HEK293 (cell line): ENCODE measurements at regions not wholly inside any gene's neighbourhood (a gene's known extent, or its start where the extent isn't known, plus 50 kb on each side); places are given as distances from the start of the nearest gene placed in this dataset.

Source experiments
- CTCF ChIA-PET: fragments of 350-600 bp; formaldehyde crosslinking; extraction: SDS; loops from one replicate; lab custom pipeline; 2021; ENCODE audit warnings: antibody characterized with exemption; lab: Yijun Ruan, JAX
- POLR2A ChIA-PET: fragments of 300-600 bp; formaldehyde crosslinking; extraction: SDS; loops from one replicate; lab custom pipeline; 2020; ENCODE audit warnings: antibody characterized with exemption, inconsistent platforms; lab: Yijun Ruan, JAX
- H3K27ac ChIP-seq: fragments of 200-500 bp; sonication (Bioruptor generic); 2 replicates; pipeline ENCODE4 v1.5.1; 2014; ENCODE audit warnings: low read depth, low read length, control low read depth, inconsistent platforms; ENCODE audit errors: extremely low read depth
- H3K36me3 ChIP-seq, 2 experiments: fragments of 200-500 bp in 1 of 2; sonication (Bioruptor generic) in 1 of 2; 1 replicate in 1 of 2; 2 replicates in 1 of 2; pipeline ENCODE4 v1.5.1; 2014 to 2017; ENCODE audit warnings: inconsistent platforms in 2 of 2, low read length in 2 of 2; ENCODE audit not compliant: control insufficient read depth in 2 of 2, insufficient read depth in 1 of 2
- H3K4me1 ChIP-seq: fragments of 200-500 bp; sonication (Bioruptor generic); 2 replicates; pipeline ENCODE4 v1.5.1; 2014; ENCODE audit warnings: mild to moderate bottlenecking, low read length, inconsistent platforms; ENCODE audit not compliant: control insufficient read depth, insufficient read depth
- H3K4me3 ChIP-seq: 2 replicates; pipeline ENCODE4 v1.5.1; 2011; ENCODE audit warnings: low read depth, mild to moderate bottlenecking, control low read depth, low read length, moderate library complexity
- H3K9me3 ChIP-seq: fragments of 200-500 bp; sonication (Bioruptor generic); 2 replicates; pipeline ENCODE4 v1.5.1; 2014; ENCODE audit warnings: low read depth, low read length, inconsistent platforms; ENCODE audit not compliant: control insufficient read depth, insufficient read depth
- FEZF1 ChIP-seq: fragments of 450-650 bp; formaldehyde crosslinking; IDR thresholded peaks from 2 replicates; pipeline ENCODE4 v1.5.1; 2016; ENCODE audit warnings: missing biosample characterization, missing genetic modification characterization
- GFI1B ChIP-seq: fragments of 450-650 bp; formaldehyde crosslinking; IDR thresholded peaks from 2 replicates; pipeline ENCODE4 v1.5.1; 2016; ENCODE audit warnings: missing biosample characterization, missing genetic modification characterization
- INSM2 ChIP-seq: fragments of 450-650 bp; formaldehyde crosslinking; IDR thresholded peaks from 2 replicates; pipeline ENCODE4 v1.5.1; 2016; ENCODE audit warnings: missing biosample characterization, missing genetic modification characterization
- PRDM10 ChIP-seq: fragments of 450-650 bp; formaldehyde crosslinking; IDR thresholded peaks from 2 replicates; pipeline ENCODE4 v1.5.1; 2016; ENCODE audit warnings: missing biosample characterization, missing genetic modification characterization
- ZFP41 ChIP-seq: fragments of 450-650 bp; formaldehyde crosslinking; IDR thresholded peaks from 2 replicates; pipeline ENCODE4 v1.5.1; 2016; ENCODE audit warnings: missing biosample characterization, missing genetic modification characterization, borderline replicate concordance
- ZNF2 ChIP-seq: fragments of 450-650 bp; formaldehyde crosslinking; IDR thresholded peaks from 2 replicates; pipeline ENCODE4 v1.5.1; 2016; ENCODE audit warnings: missing biosample characterization, missing genetic modification characterization
- ZNF221 ChIP-seq: fragments of 450-650 bp; formaldehyde crosslinking; IDR thresholded peaks from 2 replicates; pipeline ENCODE4 v1.5.1; 2017; ENCODE audit warnings: missing biosample characterization, missing genetic modification characterization, borderline replicate concordance
- ZNF266 ChIP-seq: fragments of 450-650 bp; formaldehyde crosslinking; IDR thresholded peaks from 2 replicates; pipeline ENCODE4 v1.5.1; 2016; ENCODE audit warnings: missing biosample characterization, missing genetic modification characterization, low read depth
- ZNF341 ChIP-seq: fragments of 450-650 bp; formaldehyde crosslinking; IDR thresholded peaks from 2 replicates; pipeline ENCODE4; 2016; ENCODE audit warnings: low read depth, missing biosample characterization, missing genetic modification characterization
- ZNF391 ChIP-seq: fragments of 450-650 bp; formaldehyde crosslinking; IDR thresholded peaks from 2 replicates; pipeline ENCODE4 v1.5.1; 2016; ENCODE audit warnings: low read depth, missing biosample characterization, missing genetic modification characterization, borderline replicate concordance
- ZNF416 ChIP-seq: fragments of 450-650 bp; formaldehyde crosslinking; IDR thresholded peaks from 2 replicates; pipeline ENCODE4 v1.5.1; 2016; ENCODE audit warnings: missing biosample characterization, missing genetic modification characterization
- ZNF585B ChIP-seq: fragments of 450-650 bp; formaldehyde crosslinking; IDR thresholded peaks from 2 replicates; pipeline ENCODE4 v1.5.1; 2016; ENCODE audit warnings: missing biosample characterization, missing genetic modification characterization
- ZNF670 ChIP-seq: fragments of 450-650 bp; formaldehyde crosslinking; IDR thresholded peaks from 2 replicates; pipeline ENCODE4 v1.5.1; 2016; ENCODE audit warnings: missing biosample characterization, missing genetic modification characterization, low read depth

- TF ChIP-seq PRDM10 (peak; percentile 81), ZNF585B (tag by site-specific recombination) (no peak)
- POLR2A ChIA-PET, result interaction anchor here (0.9 kb wide), 1 partner anchor 93 kb away, joined by 3 read pairs; the partner anchor contains the start of gene TBX3
- CTCF ChIA-PET, result no interaction called here
- Histone ChIP-seq H3K4me1 (no peaks in the 10 kb centered on the region), H3K9me3 (no peaks in the 10 kb centered on the region), H3K27ac (no peak overlapping the region), H3K36me3 (no peaks in the 10 kb centered on the region), H3K4me3 (no peak overlapping the region)
Measured at GRCh38 chr12:114776731-114777442, 92.9 kb upstream of the TBX3 start.

GRCh38 chr12:114774699-114775098 lies 90.7 kb upstream of the TBX3 start:
- TF ChIP-seq ZNF341 (tag by site-specific recombination) (no peak), ZNF391 (tag by site-specific recombination) (no peak), ZNF670 (tag by site-specific recombination) (no peak), FEZF1 (tag by site-specific recombination) (no peak)
- ChIA-PET CTCF (no interaction called here), POLR2A (no interaction called here)
- no peaks in the 10 kb centered on the region for H3K36me3 ChIP-seq
- H3K4me3 ChIP-seq, result no peak overlapping the region
- H3K9me3 ChIP-seq, result no peaks in the 10 kb centered on the region
- H3K27ac ChIP-seq, result no peak overlapping the region
- H3K4me1 ChIP-seq, result no peaks in the 10 kb centered on the region

- TF ChIP-seq ZNF416 (tag by site-specific recombination) (no peak), ZNF2 (tag by site-specific recombination) (no peak), PRDM10 (no peak), ZNF266 (no peak)
- ChIA-PET POLR2A (no interaction called here), CTCF (no interaction called here)
- Histone ChIP-seq H3K27ac (no peak overlapping the region), H3K4me1 (no peaks in the 10 kb centered on the region), H3K4me3 (no peak overlapping the region), H3K36me3 (no peaks in the 10 kb centered on the region), H3K9me3 (no peaks in the 10 kb centered on the region)
Measured at GRCh38 chr12:114774197-114774596, 90.2 kb upstream of the TBX3 start.

- Histone ChIP-seq H3K36me3 (no peaks in the 10 kb centered on the region), H3K27ac (no peak overlapping the region), H3K9me3 (no peaks in the 10 kb centered on the region), H3K4me3 (no peak overlapping the region), H3K4me1 (no peaks in the 10 kb centered on the region)
- no peak for TF ChIP-seq INSM2 (tag by site-specific recombination)
- TF ChIP-seq ZNF221 (tag by site-specific recombination), result no peak
- TF ChIP-seq GFI1B (tag by site-specific recombination), result no peak
- no peak for TF ChIP-seq ZFP41
- ChIA-PET POLR2A (no interaction called here), CTCF (interaction anchor here (0.9 kb wide), 1 partner anchor 24 kb away, joined by 3 read pairs; no protein-coding TSS in a partner anchor)
Measured at GRCh38 chr12:114770323-114770722, 86.3 kb upstream of the TBX3 start.
